GM12872 (cell line): ENCODE measurements at regions not wholly inside any gene's neighbourhood (a gene's known extent, or its start where the extent isn't known, plus 50 kb on each side); places are given as distances from the start of the nearest gene placed in this dataset.

Experiments used
- CTCF ChIP-seq: IDR thresholded peaks from 3 replicates; pipeline ENCODE4 v1.5.1; 2011; ENCODE audit warnings: low read depth, mild to moderate bottlenecking, low read length, moderate library complexity; ENCODE audit not compliant: insufficient read depth

- TF ChIP-seq CTCF = no peak
These were observed 160.2 kb downstream of the SERPINI1 start for GRCh38 chr3:167895684-167896083.

GRCh38 chr3:167895178-167895577 is 159.7 kb downstream of the SERPINI1 start:
- TF ChIP-seq CTCF = no peak

- no peak for TF ChIP-seq CTCF
These were observed 156.7 kb downstream of the SERPINI1 start for GRCh38 chr3:167892205-167892604.

- TF ChIP-seq CTCF = no peak
These were observed 151.6 kb downstream of the SERPINI1 start for GRCh38 chr3:167887096-167887495.

GRCh38 chr3:167886690-167887089 is 151.2 kb downstream of the SERPINI1 start:
- TF ChIP-seq CTCF = no peak

- no peak for TF ChIP-seq CTCF
These were observed 149.8 kb downstream of the SERPINI1 start for GRCh38 chr3:167885277-167885676.

- TF ChIP-seq CTCF = no peak
These were observed 149.0 kb downstream of the SERPINI1 start for GRCh38 chr3:167884481-167884880.

GRCh38 chr3:167883452-167883851 is 147.9 kb downstream of the SERPINI1 start:
- no peak for TF ChIP-seq CTCF
